CD4-positive, alpha-beta T cell treated with Interleukin-17A for 1 hour (primary cell): ENCODE measurements at regions not wholly inside any gene's neighbourhood (a gene's known extent, or its start where the extent isn't known, plus 50 kb on each side); places are given as distances from the start of the nearest gene placed in this dataset.

ENCODE experiments used
- DNase-seq: peaks from one replicate; pipeline ENCODE4 v3.0.0-alpha.2; 2020

DNA sequence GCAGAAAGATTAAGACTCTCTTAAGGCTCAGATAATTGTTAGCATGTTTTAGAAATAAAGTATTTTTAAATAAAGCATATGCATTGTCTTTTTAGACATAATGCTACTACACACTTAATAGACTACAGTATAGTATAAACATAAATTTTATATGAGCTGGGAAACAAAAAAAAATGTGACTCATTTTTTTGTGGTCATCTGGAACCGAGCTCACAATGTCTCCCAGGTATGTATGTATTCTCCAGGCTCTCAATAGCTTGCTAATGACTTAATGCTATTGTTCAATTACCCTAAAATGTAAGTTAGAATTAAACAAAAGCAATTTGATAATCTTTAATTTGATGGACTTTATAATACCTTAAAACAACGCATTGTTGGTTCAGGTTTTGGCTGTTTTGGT lies 167.2 kb downstream of the NUP35 start:
- DNase-seq, result no peak

DNA sequence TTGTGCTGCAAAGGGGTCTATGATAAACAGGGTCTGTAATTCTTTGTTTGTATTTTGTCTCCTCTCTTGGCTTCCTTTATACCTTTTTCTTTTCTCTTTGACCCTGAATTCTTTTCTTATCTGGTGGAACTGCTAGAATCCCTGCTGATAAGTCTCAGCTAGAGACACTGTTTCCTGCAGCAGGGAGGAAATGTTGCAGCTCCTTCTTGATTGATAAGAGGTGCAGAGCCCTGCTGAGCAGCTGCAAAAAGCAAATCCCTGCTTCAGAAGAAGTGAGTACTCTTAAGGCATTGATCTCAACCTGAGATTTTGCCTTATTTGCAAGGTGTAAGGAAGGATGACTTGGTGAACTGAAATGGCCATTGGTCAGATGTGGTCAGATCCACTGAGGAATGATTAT lies 167.8 kb downstream of the NUP35 start:
- DNase-seq, result no peak

GRCh38 chr2:183339311-183339710 lies 215.1 kb downstream of the NUP35 start:
- DNase-seq, result no peak

DNA sequence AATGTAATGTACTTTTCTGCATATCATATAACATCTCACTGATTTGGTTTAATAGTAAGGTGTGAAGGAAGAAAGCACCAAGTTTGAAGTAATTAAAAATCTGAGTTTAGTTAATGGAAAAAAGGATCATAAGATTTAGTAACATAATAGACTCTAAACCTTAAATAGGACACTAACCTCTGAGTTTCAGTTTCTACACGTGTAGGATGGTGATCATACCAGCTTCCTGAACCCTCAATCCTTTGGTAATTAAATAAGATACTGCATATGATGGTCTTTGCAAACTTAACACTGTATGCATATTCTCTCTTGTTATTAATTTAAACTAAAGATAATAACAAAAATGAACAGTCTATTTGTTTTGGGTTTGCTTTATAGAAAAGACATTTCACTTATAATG lies 216.8 kb downstream of the NUP35 start:
- DNase-seq, result no peak

DNA sequence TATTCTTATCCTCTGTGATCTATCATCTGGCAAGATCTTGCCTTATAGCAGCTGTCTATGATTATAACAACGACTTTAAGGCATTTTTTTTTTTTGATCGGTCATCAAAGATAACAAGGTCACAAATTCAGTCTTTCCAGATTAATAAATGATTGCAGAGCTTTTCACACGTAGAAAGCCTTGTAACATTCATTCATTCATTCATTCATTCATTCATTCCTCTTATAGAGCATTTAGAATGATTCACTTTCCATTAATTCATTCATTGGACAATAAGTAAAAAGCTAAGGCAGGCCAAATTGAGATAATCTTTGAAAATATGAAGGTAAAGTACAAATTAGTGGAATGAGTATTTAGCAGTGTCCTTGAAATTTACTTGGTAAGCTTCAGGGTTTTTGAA lies 223.7 kb downstream of the NUP35 start:
- no peak for DNase-seq

DNA sequence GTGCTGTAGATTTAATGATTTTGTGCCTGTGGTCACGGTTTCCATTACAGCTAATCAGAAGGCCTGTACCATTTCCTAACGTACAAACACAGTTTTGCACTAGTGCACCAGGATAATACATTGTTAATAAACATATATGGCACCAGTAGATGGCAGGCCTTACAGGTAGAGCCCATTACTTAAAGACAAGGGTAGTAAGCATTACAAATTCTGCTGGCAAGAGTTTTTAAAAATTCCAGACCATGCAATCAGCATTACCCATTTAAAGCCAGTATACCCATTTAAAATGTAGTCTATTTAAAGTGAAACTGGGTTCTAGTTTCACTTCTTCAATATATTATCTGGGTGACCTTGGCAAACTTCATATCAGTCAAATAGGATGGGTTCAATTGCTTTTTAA lies 224.2 kb downstream of the NUP35 start:
- no peak for DNase-seq

- no peak for DNase-seq
These were observed 224.8 kb downstream of the NUP35 start for GRCh38 chr2:183349091-183349490.

DNA sequence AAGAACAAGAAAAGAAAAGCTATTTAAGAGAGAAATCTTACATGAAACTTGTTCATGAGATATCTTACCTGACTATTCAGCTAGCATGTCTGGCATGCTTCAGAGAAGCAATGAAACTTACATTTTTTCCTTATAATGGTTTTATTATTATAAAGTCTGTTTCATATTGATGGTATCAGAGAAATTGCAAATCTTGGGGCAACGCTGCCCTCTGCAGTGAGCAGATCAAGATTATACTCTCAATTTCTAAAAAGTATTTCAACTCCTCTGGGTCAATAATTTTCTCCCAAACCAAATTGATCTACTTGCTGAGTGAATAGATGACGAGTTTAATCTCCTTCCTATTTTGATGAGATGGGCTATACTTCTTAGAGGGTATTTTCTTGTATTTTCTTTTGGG lies 235.6 kb downstream of the NUP35 start:
- DNase-seq, result no peak

- DNase-seq, result no peak
These were observed 247.3 kb downstream of the NUP35 start for GRCh38 chr2:183371545-183371944.

DNA sequence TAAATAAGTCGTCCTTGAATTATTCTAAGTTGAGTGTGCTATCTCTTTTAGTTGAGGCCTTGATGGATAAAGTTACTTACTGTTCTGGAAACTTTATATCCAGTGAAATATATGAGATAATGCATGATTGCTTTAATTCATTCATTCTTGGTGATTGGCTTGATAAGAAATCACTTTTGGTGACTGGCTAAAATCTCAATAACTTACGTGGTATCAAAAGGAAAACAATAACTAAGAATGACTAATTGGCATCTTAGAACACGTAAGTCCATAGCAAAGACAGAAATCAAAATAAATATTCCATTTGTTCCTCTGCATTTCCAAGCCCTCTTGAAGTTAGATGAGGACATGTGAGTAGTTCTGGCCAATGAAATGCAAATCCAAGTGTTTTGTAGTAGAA lies 251.6 kb downstream of the NUP35 start:
- DNase-seq, result no peak

GRCh38 chr2:183383854-183384253 lies 259.6 kb downstream of the NUP35 start:
- no peak for DNase-seq

DNA sequence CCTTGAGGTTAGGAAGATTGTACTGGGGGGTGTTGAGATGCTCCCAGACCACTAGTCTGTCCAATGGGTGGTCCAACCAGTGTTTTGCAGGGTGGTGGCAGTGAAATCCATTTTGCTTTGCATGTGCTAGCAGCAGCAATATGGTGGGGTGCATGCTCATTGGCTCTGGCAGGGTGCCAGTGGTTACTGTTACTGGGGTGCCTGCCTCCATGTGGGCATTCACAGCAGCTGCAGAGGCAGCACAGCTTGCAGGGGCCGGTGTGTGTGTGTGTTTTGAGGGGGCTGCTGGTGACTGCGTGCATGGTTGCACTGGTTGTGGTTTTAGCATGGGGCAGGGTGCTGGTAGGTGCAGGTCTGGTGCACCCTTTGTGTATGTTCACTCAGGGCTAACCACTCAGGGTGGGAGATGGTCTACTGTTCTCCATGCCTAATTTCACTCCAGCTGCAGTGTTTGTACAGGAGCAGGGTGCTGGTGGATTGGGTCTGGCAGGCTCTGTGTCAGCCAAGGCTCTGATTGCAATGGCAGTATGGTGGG lies 265.4 kb downstream of the NUP35 start:
- DNase-seq, result no peak

- DNase-seq, result no peak
These were observed 265.9 kb downstream of the NUP35 start for GRCh38 chr2:183390109-183390508.

- DNase-seq, result no peak
These were observed 280.1 kb downstream of the NUP35 start for GRCh38 chr2:183404392-183404791.

DNA sequence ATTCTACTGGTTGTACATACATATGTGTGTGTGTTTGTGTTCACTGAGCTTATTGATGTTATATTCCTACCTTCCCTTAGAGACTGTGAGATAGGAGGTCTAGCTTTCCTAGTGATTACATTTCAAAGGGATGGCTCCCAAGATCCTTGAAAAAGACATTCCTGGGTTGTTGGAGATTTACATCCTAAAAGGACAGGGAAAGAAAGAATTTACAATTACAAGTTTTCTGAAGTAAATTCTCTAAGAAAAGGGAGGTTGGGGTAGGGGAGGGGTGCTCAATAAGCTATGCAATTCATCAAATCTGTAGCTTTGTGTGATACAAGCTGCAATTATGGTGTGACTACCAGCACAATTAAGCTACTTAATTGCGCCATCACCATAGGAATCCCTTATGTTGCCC lies 284.3 kb downstream of the NUP35 start:
- no peak for DNase-seq

- DNase-seq, result no peak
These were observed 285.4 kb downstream of the NUP35 start for GRCh38 chr2:183409662-183410061.

- DNase-seq, result no peak
These were observed 292.5 kb downstream of the NUP35 start for GRCh38 chr2:183416753-183417152.

GRCh38 chr2:183426825-183427224 lies 302.6 kb downstream of the NUP35 start:
- no peak for DNase-seq

GRCh38 chr2:183427558-183427957 lies 303.3 kb downstream of the NUP35 start:
- DNase-seq, result no peak

DNA sequence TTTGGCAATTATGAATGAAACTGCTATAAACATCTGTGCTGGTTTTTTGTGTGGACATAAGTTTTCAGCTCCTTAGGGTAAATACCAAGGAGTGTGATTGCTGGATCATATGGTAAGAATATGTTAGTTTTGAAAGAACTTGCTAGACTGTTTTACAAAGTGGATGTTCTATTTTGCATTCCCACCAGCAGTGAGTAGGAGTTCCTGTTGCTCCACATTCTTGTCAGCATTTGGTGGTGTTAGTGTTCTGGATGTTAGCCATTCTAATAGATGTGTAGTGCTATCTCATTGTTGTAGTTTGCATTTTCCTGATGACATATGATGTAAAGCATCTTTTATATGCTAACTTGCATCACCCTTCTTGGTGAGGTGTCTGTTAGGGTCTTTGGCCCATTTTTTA lies 304.6 kb downstream of the NUP35 start:
- no peak for DNase-seq

DNA sequence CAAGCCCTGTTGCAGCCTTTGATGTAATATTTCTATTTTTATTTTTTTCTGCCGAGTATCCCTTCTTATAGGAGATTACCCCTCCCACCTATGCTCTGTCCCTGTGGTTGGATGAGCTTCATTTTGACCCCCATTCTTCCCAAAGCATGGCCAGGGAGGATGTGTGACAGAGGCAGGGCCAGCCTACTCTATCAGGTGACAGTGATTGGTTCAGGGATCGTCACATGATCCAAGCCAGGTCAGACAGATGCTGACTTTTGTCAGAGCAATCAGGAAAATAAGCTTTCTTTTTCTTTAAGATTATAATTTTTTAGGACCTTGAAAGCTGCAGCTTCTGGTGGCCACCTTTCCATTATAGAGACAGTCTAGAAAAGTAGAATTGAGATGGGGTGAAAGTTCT lies 314.3 kb downstream of the NUP35 start:
- DNase-seq, result no peak

DNA sequence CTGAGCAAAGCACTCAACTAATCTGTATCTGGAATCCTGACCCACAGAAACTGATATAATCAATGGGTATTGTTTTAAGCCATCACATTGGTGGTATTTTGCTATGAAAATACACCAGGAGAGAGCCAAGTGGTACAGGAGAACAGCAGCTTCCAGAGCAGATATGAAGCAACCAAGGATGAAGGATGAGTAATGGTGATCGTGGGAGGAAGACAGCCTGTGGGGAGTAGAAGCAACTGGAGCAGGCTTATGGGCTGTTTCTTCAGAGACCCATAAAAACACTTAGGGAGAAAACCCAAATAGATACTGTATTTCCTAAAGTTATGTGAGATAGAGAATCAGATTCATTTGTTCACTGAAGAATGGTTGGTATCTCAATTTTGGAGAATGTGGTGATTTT lies 330.8 kb downstream of the NUP35 start:
- DNase-seq, result no peak

- DNase-seq, result no peak
These were observed 331.9 kb downstream of the NUP35 start for GRCh38 chr2:183456177-183456576.

DNA sequence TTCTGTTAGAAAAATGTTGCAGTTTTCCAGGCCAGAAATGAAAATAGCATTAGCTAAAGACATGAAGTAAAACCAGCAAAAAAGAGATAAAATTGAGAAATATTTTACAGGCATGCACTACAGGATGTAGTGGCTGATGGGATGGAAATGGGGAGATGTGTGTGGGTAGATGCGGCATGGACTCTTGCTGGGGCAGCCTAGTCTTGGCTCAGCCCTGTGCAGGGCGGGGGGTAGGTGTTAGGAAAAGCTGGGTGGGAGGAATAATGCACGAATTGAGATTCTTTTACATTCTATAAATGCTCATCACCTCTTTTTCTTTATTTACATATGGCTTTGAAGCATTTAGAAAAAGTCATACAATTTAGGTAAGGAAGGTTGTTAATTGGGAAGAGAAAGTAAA lies 334.2 kb downstream of the NUP35 start:
- no peak for DNase-seq

DNA sequence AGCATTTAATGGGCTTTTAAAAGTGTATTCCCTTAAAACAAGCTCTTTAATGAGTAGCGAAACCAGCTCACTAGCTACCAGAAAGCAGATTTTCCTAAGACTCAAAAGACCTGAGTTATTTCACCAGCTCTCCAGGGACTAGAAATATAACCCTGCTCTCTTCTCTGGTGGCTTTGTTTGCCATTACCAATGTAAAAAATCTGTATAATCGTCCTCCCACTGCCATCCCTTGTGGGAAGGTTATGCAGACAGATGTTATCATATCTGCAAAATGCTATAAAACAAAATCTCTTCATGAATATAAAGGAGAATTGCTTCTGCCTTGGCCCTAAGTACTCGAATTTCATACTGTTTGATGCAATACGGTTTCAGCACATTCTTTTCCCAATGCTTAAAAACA lies 335.2 kb downstream of the NUP35 start:
- no peak for DNase-seq

GRCh38 chr2:183463821-183464220 lies 339.6 kb downstream of the NUP35 start:
- no peak for DNase-seq
